ENCODE measurements at regions not wholly inside any gene's neighbourhood (a gene's known extent, or its start where the extent isn't known, plus 50 kb on each side); places are given as distances from the start of the nearest gene placed in this dataset.

DNA sequence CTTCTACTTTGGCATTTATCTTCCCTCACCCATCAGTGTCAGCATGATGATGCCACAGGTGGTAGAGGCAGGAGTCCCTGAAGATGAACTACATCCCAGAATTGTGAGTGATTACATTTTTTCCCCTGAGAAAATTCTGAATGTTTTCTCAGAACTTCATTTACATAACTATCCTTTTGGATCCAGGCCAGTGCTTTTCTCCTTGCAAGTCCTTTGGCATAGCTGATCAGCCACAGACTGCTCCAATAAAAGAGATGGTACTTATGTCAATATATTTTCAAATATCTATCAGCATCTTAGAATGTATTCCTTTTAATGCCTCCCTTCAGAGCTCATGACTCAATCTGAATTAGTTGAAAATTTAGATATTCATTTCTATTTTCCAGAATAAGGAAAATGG is 135.5 kb downstream of the IQUB start:
- TF ChIP-seq SMC3 (IDR thresholded peaks at IDR 0.05; ENCODE audit: low read depth, low read length) (no peak), EP300 (IDR thresholded peaks at IDR 0.05; ENCODE audit: borderline replicate concordance in 1 of 2, low read depth in 1 of 2, low read length in 1 of 2) (no peak), MXI1 (IDR thresholded peaks at IDR 0.05; ENCODE audit: low read depth, low read length) (no peak), RFX5 (IDR thresholded peaks at IDR 0.05; ENCODE audit: low read length) (no peak), NFIC (IDR thresholded peaks at IDR 0.05; ENCODE audit: borderline replicate concordance) (no peak), GATA2 (CRISPR knock-in tag; IDR thresholded peaks at IDR 0.05) (no peak), FOXM1 (IDR thresholded peaks at IDR 0.05; ENCODE audit: low read depth) (no peak), RXRA (IDR thresholded peaks at IDR 0.05; ENCODE audit: borderline replicate concordance, low read depth) (no peak)
- TF ChIP-seq, protein P1, sequence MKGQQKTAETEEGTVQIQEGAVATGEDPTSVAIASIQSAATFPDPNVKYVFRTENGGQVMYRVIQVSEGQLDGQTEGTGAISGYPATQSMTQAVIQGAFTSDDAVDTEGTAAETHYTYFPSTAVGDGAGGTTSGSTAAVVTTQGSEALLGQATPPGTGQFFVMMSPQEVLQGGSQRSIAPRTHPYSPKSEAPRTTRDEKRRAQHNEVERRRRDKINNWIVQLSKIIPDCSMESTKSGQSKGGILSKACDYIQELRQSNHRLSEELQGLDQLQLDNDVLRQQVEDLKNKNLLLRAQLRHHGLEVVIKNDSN (IDR thresholded peaks at IDR 0.05; ENCODE audit: borderline replicate concordance, low read depth), result no peak
- TF ChIP-seq, protein P2, sequence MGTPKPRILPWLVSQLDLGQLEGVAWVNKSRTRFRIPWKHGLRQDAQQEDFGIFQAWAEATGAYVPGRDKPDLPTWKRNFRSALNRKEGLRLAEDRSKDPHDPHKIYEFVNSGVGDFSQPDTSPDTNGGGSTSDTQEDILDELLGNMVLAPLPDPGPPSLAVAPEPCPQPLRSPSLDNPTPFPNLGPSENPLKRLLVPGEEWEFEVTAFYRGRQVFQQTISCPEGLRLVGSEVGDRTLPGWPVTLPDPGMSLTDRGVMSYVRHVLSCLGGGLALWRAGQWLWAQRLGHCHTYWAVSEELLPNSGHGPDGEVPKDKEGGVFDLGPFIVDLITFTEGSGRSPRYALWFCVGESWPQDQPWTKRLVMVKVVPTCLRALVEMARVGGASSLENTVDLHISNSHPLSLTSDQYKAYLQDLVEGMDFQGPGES (IDR thresholded peaks at IDR 0.05; ENCODE audit: low read depth, low read length), result no peak
- TF ChIP-seq, protein P3, sequence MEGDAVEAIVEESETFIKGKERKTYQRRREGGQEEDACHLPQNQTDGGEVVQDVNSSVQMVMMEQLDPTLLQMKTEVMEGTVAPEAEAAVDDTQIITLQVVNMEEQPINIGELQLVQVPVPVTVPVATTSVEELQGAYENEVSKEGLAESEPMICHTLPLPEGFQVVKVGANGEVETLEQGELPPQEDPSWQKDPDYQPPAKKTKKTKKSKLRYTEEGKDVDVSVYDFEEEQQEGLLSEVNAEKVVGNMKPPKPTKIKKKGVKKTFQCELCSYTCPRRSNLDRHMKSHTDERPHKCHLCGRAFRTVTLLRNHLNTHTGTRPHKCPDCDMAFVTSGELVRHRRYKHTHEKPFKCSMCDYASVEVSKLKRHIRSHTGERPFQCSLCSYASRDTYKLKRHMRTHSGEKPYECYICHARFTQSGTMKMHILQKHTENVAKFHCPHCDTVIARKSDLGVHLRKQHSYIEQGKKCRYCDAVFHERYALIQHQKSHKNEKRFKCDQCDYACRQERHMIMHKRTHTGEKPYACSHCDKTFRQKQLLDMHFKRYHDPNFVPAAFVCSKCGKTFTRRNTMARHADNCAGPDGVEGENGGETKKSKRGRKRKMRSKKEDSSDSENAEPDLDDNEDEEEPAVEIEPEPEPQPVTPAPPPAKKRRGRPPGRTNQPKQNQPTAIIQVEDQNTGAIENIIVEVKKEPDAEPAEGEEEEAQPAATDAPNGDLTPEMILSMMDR (IDR thresholded peaks at IDR 0.05), result no peak

Data from SK-N-SH (cell line).